ENCODE measurements at regions not wholly inside any gene's neighbourhood (a gene's known extent, or its start where the extent isn't known, plus 50 kb on each side); places are given as distances from the start of the nearest gene placed in this dataset.
A peak's percentile ranks its signal among the peaks of the same experiment; 100 is the strongest.
"Not testable (repeated sequence)": the region's sequence is repeated elsewhere in the genome, so short reads cannot be mapped to it uniquely, and the experiment has no call there.

GRCh38 chr21:15932726-15933125 is 202.9 kb downstream of the USP25 start:
- DNase-seq (ENCODE audit: low read depth in 2 of 2), result no peak

GRCh38 chr21:15935530-15935929 is 205.7 kb downstream of the USP25 start:
- no peak for DNase-seq (ENCODE audit: low read depth in 2 of 2)

GRCh38 chr21:15943009-15943666 is 213.4 kb downstream of the USP25 start:
- DNase-seq (ENCODE audit: low read depth in 2 of 2), result no peak

- DNase-seq (ENCODE audit: low read depth in 2 of 2), result no peak
Observed at GRCh38 chr21:15947677-15948076, 217.9 kb downstream of the USP25 start.

GRCh38 chr21:15953551-15954116 is 223.9 kb downstream of the USP25 start:
- no peak for DNase-seq (ENCODE audit: low read depth in 2 of 2)

GRCh38 chr21:15964236-15964855 is 234.6 kb downstream of the USP25 start:
- DNase-seq (ENCODE audit: low read depth in 2 of 2), result peak in 1 of 2 experiments; percentile 8

GRCh38 chr21:15966231-15966630 is 236.4 kb downstream of the USP25 start:
- DNase-seq (ENCODE audit: low read depth in 2 of 2), result no peak

GRCh38 chr21:15966651-15967050 is 236.9 kb downstream of the USP25 start:
- no peak for DNase-seq (ENCODE audit: low read depth in 2 of 2)

- DNase-seq (ENCODE audit: low read depth in 2 of 2), result peak in 1 of 2 experiments; percentile 6
Observed at GRCh38 chr21:15967661-15968060, 237.9 kb downstream of the USP25 start.

GRCh38 chr21:15968776-15969310 is 239.1 kb downstream of the USP25 start:
- no peak for DNase-seq (ENCODE audit: low read depth in 2 of 2)

GRCh38 chr21:15976807-15977206 is 247.0 kb downstream of the USP25 start:
- no peak for DNase-seq (ENCODE audit: low read depth in 2 of 2)

- peak; percentile 57 to 58 for DNase-seq (ENCODE audit: low read depth in 2 of 2)
Observed at GRCh38 chr21:15978215-15978738, 248.5 kb downstream of the USP25 start.

- DNase-seq (ENCODE audit: low read depth in 2 of 2), result not testable (repeated sequence)
Observed at GRCh38 chr21:15979493-15979892, 249.7 kb downstream of the USP25 start.

GRCh38 chr21:15986277-15986676 is 256.5 kb downstream of the USP25 start:
- no peak for DNase-seq (ENCODE audit: low read depth in 2 of 2)

GRCh38 chr21:15992171-15992570 is 262.4 kb downstream of the USP25 start:
- no peak for DNase-seq (ENCODE audit: low read depth in 2 of 2)

- no peak for DNase-seq (ENCODE audit: low read depth in 2 of 2)
Observed at GRCh38 chr21:15993951-15994350, 264.2 kb downstream of the USP25 start.

GRCh38 chr21:15999741-16000140 is 270.0 kb downstream of the USP25 start:
- DNase-seq (ENCODE audit: low read depth in 2 of 2), result no peak

- no peak for DNase-seq (ENCODE audit: low read depth in 2 of 2)
Observed at GRCh38 chr21:16002874-16003466, 273.2 kb downstream of the USP25 start.

- DNase-seq (ENCODE audit: low read depth in 2 of 2), result no peak
Observed at GRCh38 chr21:16004086-16004485, 274.3 kb downstream of the USP25 start.

- no peak for DNase-seq (ENCODE audit: low read depth in 2 of 2)
Observed at GRCh38 chr21:16004523-16004922, 274.7 kb downstream of the USP25 start.

- no peak for DNase-seq (ENCODE audit: low read depth in 2 of 2)
Observed at GRCh38 chr21:16005996-16006395, 276.2 kb downstream of the USP25 start.

GRCh38 chr21:16007943-16008342 is 278.2 kb downstream of the USP25 start:
- DNase-seq (ENCODE audit: low read depth in 2 of 2), result peak; percentile 28 to 30

All from fibroblast of skin of left quadriceps (primary cell).